ENCODE measurements at regions not wholly inside any gene's neighbourhood (a gene's known extent, or its start where the extent isn't known, plus 50 kb on each side); places are given as distances from the start of the nearest gene placed in this dataset.

DNA sequence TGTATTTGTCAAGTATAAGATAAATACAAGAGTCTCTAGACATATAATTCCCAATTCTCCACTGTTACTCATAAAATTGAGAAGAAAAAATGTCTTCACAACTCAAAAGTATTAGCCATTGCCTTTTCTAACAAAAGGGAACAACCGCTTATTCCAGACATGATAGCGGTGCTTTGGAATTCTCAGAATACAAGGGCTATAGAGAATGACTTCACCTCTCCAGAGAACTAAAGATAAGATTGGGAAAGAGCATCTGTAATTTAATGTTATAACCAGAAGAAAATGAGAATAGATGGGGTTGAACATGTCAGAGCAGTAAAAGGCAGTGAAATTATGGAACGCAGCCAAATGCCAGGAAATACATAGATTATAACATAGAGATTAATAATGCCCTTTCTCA is 730.8 kb downstream of the C6orf118 start:
- no peak overlapping the region for H3K27ac ChIP-seq (ENCODE audit: insufficient read length, low read depth, low read length)
- no CpG with 5 or more reads among the region's 3 CpGs for WGBS (ENCODE audit: extremely low coverage, insufficient read length, low lambda C conversion rate)
- H2BK120ac ChIP-seq (ENCODE audit: low read depth, low read length, poor library complexity, severe bottlenecking) = no peak overlapping the region
- peaks cover 20 to 46% (median 43%) of the 10 kb centered on the region in 3 experiments for H3K36me3 Mint-ChIP-seq (ENCODE audit: insufficient read depth in 1 of 3, low read depth in 3 of 3)
- no peak for DNase-seq
- no peaks in the 10 kb centered on the region for H3K79me2 ChIP-seq (ENCODE audit: insufficient read depth, low read length)
- TF ChIP-seq, protein P1, sequence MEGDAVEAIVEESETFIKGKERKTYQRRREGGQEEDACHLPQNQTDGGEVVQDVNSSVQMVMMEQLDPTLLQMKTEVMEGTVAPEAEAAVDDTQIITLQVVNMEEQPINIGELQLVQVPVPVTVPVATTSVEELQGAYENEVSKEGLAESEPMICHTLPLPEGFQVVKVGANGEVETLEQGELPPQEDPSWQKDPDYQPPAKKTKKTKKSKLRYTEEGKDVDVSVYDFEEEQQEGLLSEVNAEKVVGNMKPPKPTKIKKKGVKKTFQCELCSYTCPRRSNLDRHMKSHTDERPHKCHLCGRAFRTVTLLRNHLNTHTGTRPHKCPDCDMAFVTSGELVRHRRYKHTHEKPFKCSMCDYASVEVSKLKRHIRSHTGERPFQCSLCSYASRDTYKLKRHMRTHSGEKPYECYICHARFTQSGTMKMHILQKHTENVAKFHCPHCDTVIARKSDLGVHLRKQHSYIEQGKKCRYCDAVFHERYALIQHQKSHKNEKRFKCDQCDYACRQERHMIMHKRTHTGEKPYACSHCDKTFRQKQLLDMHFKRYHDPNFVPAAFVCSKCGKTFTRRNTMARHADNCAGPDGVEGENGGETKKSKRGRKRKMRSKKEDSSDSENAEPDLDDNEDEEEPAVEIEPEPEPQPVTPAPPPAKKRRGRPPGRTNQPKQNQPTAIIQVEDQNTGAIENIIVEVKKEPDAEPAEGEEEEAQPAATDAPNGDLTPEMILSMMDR (conservative IDR thresholded peaks at IDR 0.05) = no peak
- no peaks in the 10 kb centered on the region for H3K23me2 ChIP-seq (ENCODE audit: insufficient read length, low read depth, low read length, poor library complexity, severe bottlenecking)
- no peak overlapping the region for H3K4me2 ChIP-seq (ENCODE audit: insufficient read depth, insufficient read length, low read length)
- no peak overlapping the region for H4K8ac ChIP-seq (replicated peaks; ENCODE audit: insufficient read length, low read depth, low read length)
- no peak overlapping the region for H3K27ac Mint-ChIP-seq
- H3T11ph ChIP-seq (ENCODE audit: low read length) = no peak overlapping the region
- H3K56ac ChIP-seq (ENCODE audit: insufficient read length, low read depth, low read length) = no peak overlapping the region
- H4K20me1 ChIP-seq (ENCODE audit: control insufficient read depth, insufficient read depth, insufficient read length) = no peaks in the 10 kb centered on the region
- H2BK15ac ChIP-seq (ENCODE audit: low read depth, low read length) = no peak overlapping the region
- H3K23ac ChIP-seq (ENCODE audit: insufficient read length, low read depth, low read length) = no peak overlapping the region
- H3K9me3 ChIP-seq (ENCODE audit: control insufficient read depth, low read depth, low read length) = peaks cover 17% of the 10 kb centered on the region
- H2AFZ ChIP-seq (ENCODE audit: low read length) = no peak overlapping the region
- H3K18ac ChIP-seq (ENCODE audit: insufficient read length, low read depth, low read length) = no peak overlapping the region
- no peaks in the 10 kb centered on the region; the same call in 1 of the 2 replicates for H3K27me3 ChIP-seq (ENCODE audit: insufficient read depth, low read length)
- H3K9ac ChIP-seq (ENCODE audit: extremely low read depth, insufficient read length, low read length) = no peak overlapping the region
- no peak overlapping the region for H3K14ac ChIP-seq (ENCODE audit: insufficient read depth, low read length)
- H2BK5ac ChIP-seq (ENCODE audit: insufficient read length, low read length) = no peak overlapping the region
- H3K4me3 Mint-ChIP-seq = no peak overlapping the region
- no peak overlapping the region for H4K5ac ChIP-seq (ENCODE audit: insufficient read length, low read depth, low read length)
- H2AK5ac ChIP-seq (ENCODE audit: insufficient read length, low read length) = no peak overlapping the region
- no peak overlapping the region for H2BK20ac ChIP-seq (ENCODE audit: low read depth, low read length, poor library complexity, severe bottlenecking)
- H3K79me1 ChIP-seq (ENCODE audit: insufficient read depth, low read depth, low read length, poor library complexity, severe bottlenecking) = no peaks in the 10 kb centered on the region
- peaks cover 32 to 44% of the 10 kb centered on the region in 2 experiments for H3K9me3 Mint-ChIP-seq
- H3K4ac ChIP-seq (ENCODE audit: low read depth, low read length) = no peak overlapping the region
- H2BK12ac ChIP-seq (ENCODE audit: insufficient read length, low read depth, low read length) = no peak overlapping the region
- no peaks in the 10 kb centered on the region for H3K4me1 ChIP-seq (ENCODE audit: insufficient read depth, low read length)
- no peaks in the 10 kb centered on the region; the same call in 1 of the 2 replicates for H3K27me3 Mint-ChIP-seq (ENCODE audit: low read depth)
- no peaks in the 10 kb centered on the region for H3K4me1 Mint-ChIP-seq
- H4K91ac ChIP-seq (ENCODE audit: insufficient read length, low read depth, low read length) = no peak overlapping the region

Measured in H9 (cell line).